ENCODE measurements at regions not wholly inside any gene's neighbourhood (a gene's known extent, or its start where the extent isn't known, plus 50 kb on each side); places are given as distances from the start of the nearest gene placed in this dataset.
A peak's percentile ranks its signal among the peaks of the same experiment; 100 is the strongest.
"Not testable (repeated sequence)": the region's sequence is repeated elsewhere in the genome, so short reads cannot be mapped to it uniquely, and the experiment has no call there.

GRCh38 chr9:90198956-90199355, 443.7 kb downstream of the DIRAS2 start:
- no peak for DNase-seq

- DNase-seq, result no peak
Measured at GRCh38 chr9:90201766-90202165, 440.9 kb downstream of the DIRAS2 start.

DNA sequence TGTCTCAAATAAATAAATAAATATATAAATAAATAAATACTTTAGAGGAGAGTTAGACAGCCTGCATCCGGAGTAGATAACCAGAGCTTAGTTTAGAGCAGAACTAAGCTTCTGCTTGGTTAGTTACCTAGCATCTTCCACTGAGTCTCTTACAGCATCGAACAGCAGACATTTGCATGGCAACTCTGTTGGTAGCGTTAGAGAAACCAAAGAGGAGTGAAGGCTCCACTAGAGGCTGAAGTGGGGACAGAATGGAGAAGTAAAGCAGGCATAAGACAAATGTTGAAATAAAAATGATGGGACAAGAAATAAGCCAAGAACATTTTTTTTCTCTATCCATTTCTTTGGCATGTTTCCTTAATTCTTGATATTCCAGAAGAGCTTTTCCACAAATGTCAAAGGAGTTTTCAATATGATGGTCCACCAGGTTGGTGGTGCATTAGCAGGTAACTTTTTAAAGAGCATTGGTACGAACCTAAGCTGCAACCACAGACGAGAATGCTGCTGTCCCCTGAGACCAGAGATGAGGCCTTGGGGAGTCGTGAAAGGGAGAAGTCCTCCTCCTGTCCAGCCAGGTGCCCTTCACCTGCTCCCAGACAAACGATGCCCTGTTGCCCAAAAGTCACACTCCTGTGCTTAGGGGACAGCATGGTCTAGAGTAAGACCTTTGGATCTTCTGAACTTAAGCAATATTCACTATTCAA, 438.3 kb downstream of the DIRAS2 start:
- DNase-seq, result no peak

DNA sequence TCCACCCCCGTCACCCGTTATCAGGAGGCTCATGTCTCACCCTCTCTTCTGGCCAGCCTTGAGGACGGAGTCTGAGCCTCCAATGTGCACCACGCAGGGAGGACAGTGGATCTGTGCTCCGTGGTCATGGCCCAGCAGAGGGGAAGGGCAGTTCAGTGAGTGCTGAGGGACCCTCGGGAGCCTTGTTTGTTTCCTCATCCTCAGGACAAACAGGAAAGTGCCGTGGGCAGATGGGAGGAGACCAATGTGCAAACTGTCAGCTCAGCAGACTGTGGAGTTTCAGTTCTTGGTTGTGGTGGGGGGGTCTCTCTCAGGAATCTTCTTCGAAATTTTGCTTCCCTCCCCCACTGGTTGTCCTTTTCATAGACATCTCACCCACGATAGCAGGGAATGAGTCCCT, 429.6 kb downstream of the DIRAS2 start:
- not testable (repeated sequence) for DNase-seq

GRCh38 chr9:90219548-90220118, 423.0 kb downstream of the DIRAS2 start:
- DNase-seq, result peak; percentile 0

DNA sequence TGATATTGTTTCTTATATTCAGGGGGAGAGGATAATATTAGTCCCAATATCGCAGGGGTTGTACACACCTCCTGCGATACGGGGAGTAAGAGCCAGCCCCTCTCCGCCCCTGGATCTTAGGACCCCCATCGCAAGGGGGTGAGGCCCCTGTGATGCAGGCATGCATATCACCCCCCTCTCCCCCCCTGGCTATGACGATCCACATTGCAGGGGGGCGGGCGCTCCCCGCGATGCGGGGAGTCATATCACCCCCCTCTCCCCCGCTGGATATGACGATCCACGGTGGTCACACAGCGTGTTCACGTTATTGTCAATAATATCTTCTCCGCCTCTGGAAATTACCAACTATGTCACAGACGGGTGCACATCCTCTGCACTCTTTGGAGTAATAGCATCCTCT, 420.7 kb downstream of the DIRAS2 start:
- not testable (repeated sequence) for DNase-seq

GRCh38 chr9:90226839-90227338, 415.7 kb downstream of the DIRAS2 start:
- peak; percentile 38 for DNase-seq

DNA sequence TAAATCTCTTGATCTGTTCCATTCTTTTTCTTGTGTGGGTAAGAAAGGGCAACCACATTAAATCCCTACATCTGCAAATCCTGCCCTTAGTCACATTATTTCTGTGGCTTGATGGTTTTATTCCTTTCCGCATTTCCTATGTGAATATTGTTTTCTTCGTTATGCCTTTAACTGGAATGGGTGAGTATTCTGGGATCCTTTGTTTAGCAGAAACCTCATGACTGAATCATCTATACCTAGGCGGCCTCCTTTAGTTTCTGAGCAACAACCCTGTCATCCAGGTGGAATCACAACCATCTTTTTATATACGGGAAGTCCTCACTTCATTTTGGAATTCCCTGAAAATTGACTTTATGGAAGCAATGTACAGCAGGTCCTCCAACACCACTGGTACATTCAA, 409.5 kb downstream of the DIRAS2 start:
- not testable (repeated sequence) for DNase-seq

DNA sequence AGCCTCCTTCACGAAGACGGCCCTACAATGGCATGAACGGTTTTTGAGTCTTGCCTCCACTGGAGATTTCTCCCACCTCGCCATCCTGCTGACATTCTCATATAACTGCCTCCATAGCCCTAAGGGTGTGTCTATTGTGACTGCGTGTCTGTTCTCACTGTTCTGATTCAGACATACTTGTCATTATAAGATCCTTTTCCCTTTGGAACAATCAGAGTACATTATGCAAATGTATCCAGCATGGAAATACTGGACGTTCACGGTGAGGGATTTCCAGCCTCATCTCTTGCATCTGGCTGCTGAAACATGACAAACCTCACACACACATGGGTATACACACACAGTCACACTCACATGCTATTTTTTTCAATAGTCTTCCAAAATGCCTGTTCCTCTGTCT, 402.1 kb downstream of the DIRAS2 start:
- DNase-seq, result no peak

GRCh38 chr9:90245661-90246060, 397.0 kb downstream of the DIRAS2 start:
- no peak for DNase-seq

DNA sequence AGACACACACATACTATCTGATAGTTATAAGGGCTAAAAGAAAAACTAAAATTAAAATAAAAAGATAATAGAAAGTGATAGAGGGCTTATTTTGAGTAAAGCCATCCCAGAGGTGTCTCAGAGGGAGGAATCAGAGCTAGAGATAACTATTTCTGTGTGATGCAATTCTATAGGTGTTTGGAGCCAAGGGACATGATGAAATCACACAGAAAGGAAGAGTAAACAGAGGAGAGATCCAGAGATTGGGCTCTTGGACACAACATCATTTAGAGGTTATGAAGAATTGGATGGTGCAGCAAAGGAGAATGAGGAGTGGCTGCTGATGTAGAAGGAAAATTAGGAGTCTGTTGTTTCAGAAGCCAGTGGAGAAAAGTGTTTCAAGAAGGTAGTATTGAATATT, 393.5 kb downstream of the DIRAS2 start:
- DNase-seq, result no peak

DNA sequence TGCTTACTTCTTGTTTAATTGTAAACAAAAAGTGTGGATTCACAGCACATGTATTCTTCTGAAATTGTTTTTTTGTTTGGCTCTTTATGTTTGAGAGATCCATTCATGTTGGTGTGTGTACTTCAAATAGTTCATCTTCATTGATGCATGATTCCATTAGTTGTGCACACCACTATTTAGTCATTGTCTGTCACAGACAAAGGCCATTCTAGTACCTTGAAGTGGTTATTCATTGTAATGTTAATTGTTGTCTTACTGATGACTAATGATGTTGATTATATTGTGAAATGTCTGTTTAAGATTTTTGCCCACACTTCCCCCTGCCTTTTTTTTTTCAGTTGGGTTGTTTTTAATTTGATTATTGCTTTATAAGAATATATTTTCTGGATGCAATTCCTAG, 391.3 kb downstream of the DIRAS2 start:
- no peak for DNase-seq

DNA sequence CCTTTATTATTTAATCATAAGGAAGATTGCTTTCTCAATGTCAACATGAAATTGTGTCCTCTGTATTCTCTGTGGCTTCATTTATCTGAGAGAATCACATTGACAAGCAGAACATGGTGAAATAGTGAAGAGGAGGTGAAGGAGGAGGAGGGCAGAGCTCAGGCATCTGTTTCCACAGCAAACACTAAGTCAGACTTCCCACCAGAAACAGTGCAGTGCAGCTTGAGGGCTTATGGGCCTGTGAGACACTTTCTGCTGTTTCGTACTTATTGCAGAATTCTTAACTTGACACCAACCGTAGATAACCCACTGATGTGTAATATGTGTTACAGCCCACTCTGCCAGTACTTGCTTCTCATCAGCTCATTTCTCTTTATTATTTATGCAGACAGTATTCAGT, 386.3 kb downstream of the DIRAS2 start:
- DNase-seq, result no peak

GRCh38 chr9:90259311-90260246, 383.0 kb downstream of the DIRAS2 start:
- no peak for DNase-seq

DNA sequence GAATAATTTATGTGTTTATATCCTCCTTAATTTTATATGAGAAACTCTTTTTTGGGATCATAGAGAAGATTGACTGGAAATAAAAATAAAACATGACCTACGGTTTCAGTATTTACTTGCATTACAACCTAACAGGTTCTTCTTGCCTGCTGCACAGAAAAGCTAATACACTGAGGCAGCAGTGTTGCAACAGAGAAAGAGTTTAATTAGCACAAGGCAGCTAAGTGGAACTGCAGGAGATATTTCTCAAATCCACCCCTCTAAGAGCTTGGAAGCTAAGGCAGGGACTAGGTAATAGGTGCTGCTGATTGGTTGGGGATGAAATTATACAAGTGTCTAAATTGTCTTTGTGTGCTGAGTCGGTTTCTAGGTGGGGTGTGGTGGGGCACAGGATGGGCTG, 380.9 kb downstream of the DIRAS2 start:
- DNase-seq, result no peak

- DNase-seq, result no peak
Measured at GRCh38 chr9:90268613-90269012, 374.0 kb downstream of the DIRAS2 start.

GRCh38 chr9:90271707-90272106, 370.9 kb downstream of the DIRAS2 start:
- DNase-seq, result no peak

DNA sequence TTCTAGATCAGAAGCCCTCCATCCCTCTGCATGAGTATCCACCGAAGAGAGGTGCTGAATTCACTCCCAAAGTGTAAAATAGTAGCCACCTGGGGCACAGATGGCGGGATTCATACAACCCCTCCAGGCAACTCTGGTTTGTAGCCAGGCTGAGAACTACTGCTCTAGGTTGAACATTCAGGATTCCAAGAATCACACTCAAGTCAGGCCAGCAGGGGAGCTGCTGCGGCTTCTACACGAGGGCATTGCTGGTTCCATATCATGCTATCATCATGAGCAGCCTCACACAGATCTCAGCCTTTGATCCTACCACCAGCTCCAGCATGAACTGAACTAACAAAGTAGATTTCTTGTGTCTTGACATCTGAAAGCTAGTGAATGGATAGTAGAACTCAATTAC, 367.9 kb downstream of the DIRAS2 start:
- no peak for DNase-seq

GRCh38 chr9:90285946-90286345, 356.7 kb downstream of the DIRAS2 start:
- no peak for DNase-seq

DNA sequence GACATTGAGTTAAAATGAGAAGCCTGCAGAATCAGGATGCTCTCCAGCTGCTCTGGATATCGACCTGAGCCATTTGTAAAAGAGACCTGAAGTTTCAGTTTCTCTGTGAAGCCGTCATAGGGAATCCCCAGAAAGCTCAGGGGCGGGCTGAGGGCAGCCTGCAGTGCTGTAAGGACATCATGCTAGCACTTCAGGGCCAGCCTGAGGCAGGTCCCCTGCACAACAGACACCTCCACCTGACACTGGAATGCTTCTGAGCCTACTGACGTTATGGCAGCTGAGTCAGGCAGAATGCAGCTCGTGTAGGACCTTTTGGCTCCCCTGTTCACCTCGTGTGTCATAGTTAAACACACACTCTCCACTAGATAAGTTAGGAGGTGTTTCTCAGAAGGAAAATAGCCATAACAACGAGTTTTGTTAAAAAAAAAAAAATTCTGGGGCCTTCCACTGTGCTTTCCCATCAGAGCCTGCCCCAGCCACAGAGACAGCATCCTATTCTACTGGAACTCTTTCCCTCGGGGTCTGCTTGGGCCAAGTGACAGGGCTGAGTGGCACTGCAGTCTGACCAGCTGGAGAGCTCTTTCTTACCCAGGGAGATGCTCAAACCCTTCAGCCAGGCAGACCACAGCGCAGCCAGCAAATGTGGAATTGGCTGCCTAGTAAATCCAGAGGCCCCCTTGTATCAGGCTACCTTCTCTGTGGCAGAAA, 354.9 kb downstream of the DIRAS2 start:
- DNase-seq, result no peak

GRCh38 chr9:90288275-90288639, 354.4 kb downstream of the DIRAS2 start:
- DNase-seq, result no peak

DNA sequence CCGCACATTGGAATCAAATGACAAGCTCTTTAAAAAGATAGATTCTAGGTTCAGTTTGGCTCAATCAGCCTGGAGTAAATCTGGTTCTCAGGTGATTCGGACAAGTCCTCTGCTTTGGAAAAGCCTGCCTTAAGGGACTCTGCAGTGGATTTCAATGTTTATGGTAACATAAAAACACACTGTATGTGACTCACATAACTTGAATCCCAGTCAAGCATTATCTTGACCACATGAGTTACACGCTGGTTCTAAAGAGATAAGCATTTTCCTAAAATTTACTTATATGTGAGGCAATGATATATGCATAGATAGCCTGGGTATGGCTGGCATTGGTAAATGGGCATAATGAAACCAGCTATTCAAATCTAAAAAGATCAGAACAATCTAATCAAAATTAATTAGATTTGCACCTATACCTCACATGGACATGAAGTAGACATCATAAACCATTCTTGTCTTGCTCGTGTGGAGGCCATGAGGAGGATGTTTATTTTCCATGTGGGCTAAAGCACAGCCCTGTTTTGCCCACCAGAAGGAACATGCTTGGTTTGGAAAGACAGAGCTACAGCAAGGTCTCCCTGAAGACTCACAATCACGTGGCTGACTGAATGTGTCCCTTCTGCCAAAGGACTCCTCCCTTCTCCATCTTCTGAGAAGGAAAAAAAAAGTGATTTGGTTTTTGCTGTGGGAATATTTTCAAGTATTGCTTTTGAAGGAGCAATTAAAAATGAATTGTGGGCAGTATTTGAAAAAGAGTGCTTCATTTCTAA, 351.7 kb downstream of the DIRAS2 start:
- no peak for DNase-seq

All from fibroblast of upper back skin (primary cell).